BE2C (cell line): ENCODE measurements at regions not wholly inside any gene's neighbourhood (a gene's known extent, or its start where the extent isn't known, plus 50 kb on each side); places are given as distances from the start of the nearest gene placed in this dataset.

ENCODE experiments used
- DNase-seq: peaks from one replicate; pipeline ENCODE4 v3.0.0-alpha.2; 2020
- H3K27me3 ChIP-seq: fragments of 250-450 bp; sonication (Bioruptor Pico); 2 replicates; pipeline ENCODE4 v1.5.1; 2020; ENCODE audit warnings: mild to moderate bottlenecking
- H3K36me3 ChIP-seq: fragments of 250-450 bp; sonication (Bioruptor Pico); 2 replicates; pipeline ENCODE4 v1.5.1; 2020; ENCODE audit warnings: mild to moderate bottlenecking
- H3K4me1 ChIP-seq: fragments of 250-450 bp; sonication (Bioruptor Pico); 2 replicates; pipeline ENCODE4 v1.5.1; 2020
- H3K4me3 ChIP-seq: 2 replicates; pipeline ENCODE4 v1.5.1; 2011; ENCODE audit warnings: low read depth, low read length
- H3K9me3 ChIP-seq: fragments of 250-450 bp; sonication (Bioruptor Pico); 2 replicates; pipeline ENCODE4 v1.5.1; 2020
- CTCF ChIP-seq: IDR thresholded peaks from 2 replicates; pipeline ENCODE4 v1.5.1; 2012; ENCODE audit warnings: mild to moderate bottlenecking, low read depth, low read length

GRCh38 chr13:31968473-31968872, 63.1 kb upstream of the FRY start:
- no peak overlapping the region for H3K4me3 ChIP-seq
- peaks cover 7% of the 10 kb centered on the region for H3K36me3 ChIP-seq
- no peaks in the 10 kb centered on the region for H3K9me3 ChIP-seq
- DNase-seq, result peak; percentile 53
- H3K27me3 ChIP-seq, result no peaks in the 10 kb centered on the region
- no peak for TF ChIP-seq CTCF
- peaks cover 16% of the 10 kb centered on the region for H3K4me1 ChIP-seq

DNA sequence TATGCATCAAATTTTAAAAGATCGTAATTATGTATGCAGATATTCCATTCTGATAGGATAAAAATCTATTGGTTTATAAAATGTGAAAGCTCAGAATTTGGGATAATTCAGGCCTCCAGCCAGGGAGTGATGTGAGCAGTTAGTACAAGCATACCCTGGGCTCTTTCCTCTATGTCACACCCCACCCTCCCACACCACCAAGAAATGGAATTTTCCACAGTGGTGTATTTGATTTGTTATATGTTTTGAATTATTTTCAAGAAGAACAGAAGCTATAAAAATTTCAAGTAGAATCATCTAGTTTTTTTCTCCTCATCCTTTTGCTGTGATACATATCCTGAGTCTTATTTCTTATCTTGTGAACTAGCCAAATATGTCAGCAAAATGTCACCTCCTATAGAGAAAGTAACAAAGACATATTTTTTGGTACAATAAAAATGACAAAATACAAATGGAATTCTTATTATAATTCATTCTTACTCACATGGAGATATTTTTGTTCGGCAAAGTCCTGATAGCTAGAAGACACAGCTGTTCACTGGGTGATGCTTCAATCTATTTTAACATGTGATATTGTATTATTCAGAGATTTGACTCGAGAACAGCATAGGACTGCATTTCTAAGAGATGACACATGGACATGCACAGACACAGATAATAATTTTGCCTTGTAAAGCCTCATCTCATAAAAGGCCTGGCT, 61.2 kb upstream of the FRY start:
- Histone ChIP-seq H3K4me1 (peaks cover 9% of the 10 kb centered on the region), H3K36me3 (peaks cover 7% of the 10 kb centered on the region), H3K4me3 (no peak overlapping the region), H3K9me3 (no peaks in the 10 kb centered on the region), H3K27me3 (no peaks in the 10 kb centered on the region)
- TF ChIP-seq CTCF, result no peak
- no peak for DNase-seq

DNA sequence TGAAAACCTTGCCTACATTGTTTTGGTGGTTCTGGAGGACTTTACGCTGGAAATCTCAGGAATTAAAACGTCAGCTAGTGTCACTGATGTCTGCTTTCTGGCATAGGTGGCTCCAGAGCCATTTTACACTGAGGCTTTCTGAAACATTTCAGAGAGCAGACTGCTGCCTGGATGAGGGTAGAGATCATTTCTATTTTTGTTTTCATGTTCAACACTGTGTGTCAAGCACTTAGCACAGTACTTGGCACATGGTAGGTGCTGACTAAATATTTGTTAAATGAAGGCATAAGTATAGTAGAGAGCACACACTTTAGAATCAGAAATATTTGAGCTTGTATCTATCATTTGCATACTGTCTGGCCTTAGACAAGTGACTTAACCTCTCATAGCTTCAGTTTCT, 59.1 kb upstream of the FRY start:
- Histone ChIP-seq H3K27me3 (no peaks in the 10 kb centered on the region), H3K4me3 (no peak overlapping the region), H3K36me3 (peaks cover 7% of the 10 kb centered on the region), H3K9me3 (no peaks in the 10 kb centered on the region), H3K4me1 (peaks cover 9% of the 10 kb centered on the region)
- no peak for DNase-seq
- TF ChIP-seq CTCF, result no peak

GRCh38 chr13:31978021-31978420, 53.6 kb upstream of the FRY start:
- no peak for DNase-seq
- Histone ChIP-seq H3K36me3 (no peaks in the 10 kb centered on the region), H3K4me3 (no peak overlapping the region), H3K4me1 (peaks cover 7% of the 10 kb centered on the region), H3K27me3 (no peaks in the 10 kb centered on the region), H3K9me3 (no peaks in the 10 kb centered on the region)
- TF ChIP-seq CTCF, result no peak

DNA sequence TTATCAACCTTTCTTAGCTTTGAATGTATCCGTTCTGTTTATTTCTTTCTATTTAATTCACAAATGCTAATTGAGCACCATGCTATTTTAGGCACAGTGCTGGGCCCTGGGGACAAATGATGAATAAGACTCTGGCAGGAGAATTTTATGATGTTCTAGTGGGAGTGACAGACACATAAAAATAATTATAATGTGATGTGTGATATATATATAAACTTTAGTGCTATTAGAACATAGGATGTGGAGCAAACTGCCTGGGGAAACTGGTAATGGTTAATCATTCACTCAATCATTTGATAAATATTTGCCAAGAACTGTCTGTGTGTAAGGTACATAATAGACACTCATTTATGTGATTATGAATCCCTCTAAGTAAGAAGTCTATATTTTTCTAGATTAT, 50.7 kb upstream of the FRY start:
- Histone ChIP-seq H3K27me3 (no peaks in the 10 kb centered on the region), H3K9me3 (no peaks in the 10 kb centered on the region), H3K4me1 (peaks cover 7% of the 10 kb centered on the region), H3K4me3 (no peak overlapping the region), H3K36me3 (no peaks in the 10 kb centered on the region)
- no peak for TF ChIP-seq CTCF
- no peak for DNase-seq
